H9 (cell line): ENCODE measurements at regions not wholly inside any gene's neighbourhood (a gene's known extent, or its start where the extent isn't known, plus 50 kb on each side); places are given as distances from the start of the nearest gene placed in this dataset.

Source experiments
- DNase-seq: peaks from one replicate; pipeline ENCODE4 v3.0.0-alpha.2; 2017
- H2AFZ ChIP-seq: one replicate; pipeline ENCODE4 v1.6.1; 2013; ENCODE audit warnings: mild to moderate bottlenecking, low read length, control low read depth, moderate library complexity
- H2AK5ac ChIP-seq: 2 replicates; pipeline ENCODE4 v1.6.1; 2013; ENCODE audit warnings: low read length, control low read depth, mixed read lengths; ENCODE audit not compliant: insufficient read length
- H2BK120ac ChIP-seq: one replicate; pipeline ENCODE4 v1.6.1; 2013; ENCODE audit warnings: low read depth, mild to moderate bottlenecking, low read length, control low read depth, inconsistent platforms; ENCODE audit not compliant: poor library complexity, severe bottlenecking
- H2BK12ac ChIP-seq: 2 replicates; pipeline ENCODE4 v1.6.1; 2013; ENCODE audit warnings: low read length, control low read depth, mixed read lengths, low read depth; ENCODE audit not compliant: insufficient read length
- H2BK15ac ChIP-seq: 2 replicates; pipeline ENCODE4 v1.6.1; 2013; ENCODE audit warnings: low read depth, low read length, control low read depth
- H2BK20ac ChIP-seq: one replicate; pipeline ENCODE4 v1.6.1; 2013; ENCODE audit warnings: low read depth, mild to moderate bottlenecking, low read length, control low read depth, inconsistent platforms; ENCODE audit not compliant: poor library complexity, severe bottlenecking
- H2BK5ac ChIP-seq: 2 replicates; pipeline ENCODE4 v1.6.1; 2013; ENCODE audit warnings: low read length, control low read depth, mixed read lengths; ENCODE audit not compliant: insufficient read length
- H3K14ac ChIP-seq: 2 replicates; pipeline ENCODE4 v1.6.1; 2013; ENCODE audit warnings: low read length, control low read depth; ENCODE audit not compliant: insufficient read depth
- H3K18ac ChIP-seq: 2 replicates; pipeline ENCODE4 v1.6.1; 2013; ENCODE audit warnings: low read depth, mild to moderate bottlenecking, mixed read lengths, low read length, control low read depth; ENCODE audit not compliant: insufficient read length
- H3K23ac ChIP-seq: 2 replicates; pipeline ENCODE4 v1.6.1; 2013; ENCODE audit warnings: low read length, control low read depth, mixed read lengths, low read depth; ENCODE audit not compliant: insufficient read length
- H3K23me2 ChIP-seq: 2 replicates; pipeline ENCODE4 v1.6.1; 2013; ENCODE audit warnings: low read depth, mild to moderate bottlenecking, mixed read lengths, low read length, control low read depth; ENCODE audit not compliant: insufficient read length, poor library complexity, severe bottlenecking
- H3K27ac ChIP-seq: 2 replicates; pipeline ENCODE4 v1.5.1; 2013; ENCODE audit warnings: low read length, control low read depth, mixed read lengths, low read depth; ENCODE audit not compliant: insufficient read length
- H3K27me3 ChIP-seq: 2 replicates; pipeline ENCODE4 v1.6.1; 2013; ENCODE audit warnings: low read length, control low read depth, inconsistent platforms; ENCODE audit not compliant: insufficient read depth
- H3K4ac ChIP-seq: 2 replicates; pipeline ENCODE4 v1.6.1; 2013; ENCODE audit warnings: low read depth, mild to moderate bottlenecking, control low read depth, inconsistent platforms, low read length, moderate library complexity
- H3K4me1 ChIP-seq: 2 replicates; pipeline ENCODE4 v1.6.1; 2013; ENCODE audit warnings: low read length, control low read depth, inconsistent platforms; ENCODE audit not compliant: insufficient read depth
- H3K4me2 ChIP-seq: 2 replicates; pipeline ENCODE4 v1.6.1; 2013; ENCODE audit warnings: low read length, control low read depth, mixed read lengths; ENCODE audit not compliant: insufficient read length, insufficient read depth
- H3K56ac ChIP-seq: 2 replicates; pipeline ENCODE4 v1.6.1; 2013; ENCODE audit warnings: low read depth, mild to moderate bottlenecking, mixed read lengths, low read length, control low read depth; ENCODE audit not compliant: insufficient read length
- H3K79me1 ChIP-seq: 2 replicates; pipeline ENCODE4 v1.6.1; 2013; ENCODE audit warnings: low read depth, mild to moderate bottlenecking, moderate library complexity, low read length, control low read depth, inconsistent platforms; ENCODE audit not compliant: insufficient read depth, poor library complexity, severe bottlenecking
- H3K79me2 ChIP-seq: 2 replicates; pipeline ENCODE4 v1.6.1; 2013; ENCODE audit warnings: low read length, control low read depth, inconsistent platforms; ENCODE audit not compliant: insufficient read depth
- H3K9ac ChIP-seq: 2 replicates; pipeline ENCODE4 v1.6.1; 2013; ENCODE audit warnings: low read length, control low read depth, mixed read lengths; ENCODE audit not compliant: insufficient read length; ENCODE audit errors: extremely low read depth
- H3K9me3 ChIP-seq: one replicate; pipeline ENCODE4 v1.6.1; 2013; ENCODE audit warnings: low read depth, low read length, inconsistent platforms; ENCODE audit not compliant: control insufficient read depth
- H3T11ph ChIP-seq: one replicate; pipeline ENCODE4 v1.6.1; 2013; ENCODE audit warnings: mild to moderate bottlenecking, low read length, control low read depth, inconsistent platforms
- H4K20me1 ChIP-seq: one replicate; pipeline ENCODE4 v1.6.1; 2013; ENCODE audit not compliant: control insufficient read depth, insufficient read length, insufficient read depth
- H4K5ac ChIP-seq: 2 replicates; pipeline ENCODE4 v1.6.1; 2013; ENCODE audit warnings: low read depth, mild to moderate bottlenecking, mixed read lengths, low read length, control low read depth; ENCODE audit not compliant: insufficient read length
- H4K8ac ChIP-seq: replicated peaks from 2 replicates; pipeline ENCODE4 v1.6.1; 2013; ENCODE audit warnings: low read length, control low read depth, mixed read lengths, low read depth; ENCODE audit not compliant: insufficient read length
- H4K91ac ChIP-seq: 2 replicates; pipeline ENCODE4 v1.6.1; 2013; ENCODE audit warnings: low read depth, mild to moderate bottlenecking, moderate library complexity, mixed read lengths, low read length, control low read depth; ENCODE audit not compliant: insufficient read length
- H3K27ac Mint-ChIP-seq, 3 experiments: 2 replicates in 2 of 3; 3 replicates in 1 of 3; pipeline ENCODE4 v1.8.0; 2020 to 2021; ENCODE audit warnings: mixed read lengths in 3 of 3, mild to moderate bottlenecking in 1 of 3, moderate library complexity in 1 of 3
- H3K27me3 Mint-ChIP-seq: 2 replicates; pipeline ENCODE4 v1.8.0; 2021; ENCODE audit warnings: low read depth, mild to moderate bottlenecking, moderate library complexity, mixed read lengths
- H3K36me3 Mint-ChIP-seq, 3 experiments: 2 replicates in 2 of 3; 3 replicates in 1 of 3; pipeline ENCODE4 v1.8.0; 2020 to 2021; ENCODE audit warnings: low read depth in 3 of 3, mixed read lengths in 3 of 3; ENCODE audit not compliant: insufficient read depth in 1 of 3
- H3K4me1 Mint-ChIP-seq, 2 experiments: 2 replicates each; pipeline ENCODE4 v1.8.0; 2020; ENCODE audit warnings: mixed read lengths in 2 of 2
- H3K4me3 Mint-ChIP-seq, 2 experiments: 2 replicates in 1 of 2; 3 replicates in 1 of 2; pipeline ENCODE4 v1.8.0; 2020 to 2021; ENCODE audit warnings: mild to moderate bottlenecking in 2 of 2, mixed read lengths in 2 of 2, moderate library complexity in 1 of 2
- H3K9me3 Mint-ChIP-seq, 2 experiments: 2 replicates in 1 of 2; 3 replicates in 1 of 2; pipeline ENCODE4 v1.8.0; 2020; ENCODE audit warnings: mild to moderate bottlenecking in 2 of 2, mixed read lengths in 2 of 2, moderate library complexity in 1 of 2
- WGBS: extraction: QIAGEN DNeasy Blood & Tissue Kit; methylation state at CpG from one replicate; pipeline ENCODE4 v1.1.7; 2013; ENCODE audit warnings: missing lambda C conversion rate, low lambda C conversion rate, mixed read lengths; ENCODE audit not compliant: insufficient read length; ENCODE audit errors: extremely low coverage; 5-methylcytosine and 5-hydroxymethylcytosine counted together
- TF ChIP-seq, protein P1 (sequence below): fragments of 200-600 bp; sonication (generic); conservative IDR thresholded peaks from 3 replicates; pipeline ENCODE4 v1.8.0; 2021; ENCODE audit warnings: antibody characterized with exemption, mild to moderate bottlenecking

DNA sequence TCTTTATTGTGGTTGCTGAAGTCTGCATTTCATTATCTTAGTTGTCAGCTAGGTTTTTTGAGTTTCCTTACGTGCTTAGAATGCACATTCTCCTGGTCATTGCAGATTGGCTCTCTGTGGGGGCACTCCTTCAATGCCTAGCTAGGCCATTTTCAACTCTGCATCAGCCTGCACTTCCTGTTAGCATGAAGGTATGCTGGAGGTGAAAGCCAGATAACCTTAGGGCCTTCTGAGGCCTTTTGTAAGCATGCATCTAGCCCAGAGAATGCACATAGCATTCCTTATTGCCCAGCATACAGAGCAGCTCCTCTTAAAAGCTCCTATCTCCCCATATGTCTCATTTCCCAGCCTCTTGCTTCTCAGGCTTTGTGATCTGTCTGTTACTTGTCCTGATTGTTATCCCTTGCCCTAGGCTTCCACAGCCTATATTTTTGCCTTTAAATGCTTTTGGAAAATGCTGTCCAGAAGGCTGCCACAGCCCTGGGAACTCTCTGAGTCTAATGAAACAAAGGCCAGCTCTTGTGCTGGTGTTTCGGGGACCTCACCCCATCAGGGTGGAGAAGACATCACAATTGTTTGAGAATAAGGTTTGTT lies 108.1 kb upstream of the IGFBP3 start:
- H3K27ac Mint-ChIP-seq: peak overlapping the region in 2 of 3 experiments; percentile 8 to 68; a peak in 3 of 7 replicates
- H3K9me3 Mint-ChIP-seq: peaks cover 9 to 20% of the 10 kb centered on the region in 2 experiments; a peak in 4 of 5 replicates
- no peak overlapping the region for H3K4me3 Mint-ChIP-seq
- no peak overlapping the region for H3K14ac ChIP-seq
- DNase-seq: no peak
- H3K9ac ChIP-seq: no peak overlapping the region
- H4K8ac ChIP-seq: no peak overlapping the region
- no peak overlapping the region for H3K23ac ChIP-seq
- H3T11ph ChIP-seq: no peak overlapping the region
- peaks cover 7 to 15% (median 13%) of the 10 kb centered on the region in 3 experiments; a peak in 6 of 7 replicates for H3K36me3 Mint-ChIP-seq
- H2BK20ac ChIP-seq: no peak overlapping the region
- H2BK12ac ChIP-seq: no peak overlapping the region
- no peaks in the 10 kb centered on the region for H3K9me3 ChIP-seq
- H3K4me2 ChIP-seq: no peak overlapping the region
- WGBS: no CpG with 5 or more reads among the region's 2 CpGs
- H2BK5ac ChIP-seq: no peak overlapping the region
- no peaks in the 10 kb centered on the region for H3K4me1 ChIP-seq
- no peak overlapping the region for H3K27ac ChIP-seq
- no peak overlapping the region for H4K91ac ChIP-seq
- no peaks in the 10 kb centered on the region for H3K27me3 ChIP-seq
- H3K4ac ChIP-seq: no peak overlapping the region
- H2AK5ac ChIP-seq: no peak overlapping the region
- H3K27me3 Mint-ChIP-seq: no peaks in the 10 kb centered on the region
- no peak overlapping the region for H2AFZ ChIP-seq
- H3K4me1 Mint-ChIP-seq: peaks cover 4 to 6% of the 10 kb centered on the region in 2 experiments; a peak in 3 of 4 replicates
- H3K79me1 ChIP-seq: no peaks in the 10 kb centered on the region
- H3K18ac ChIP-seq: no peak overlapping the region
- H2BK120ac ChIP-seq: no peak overlapping the region
- TF ChIP-seq, protein P1, sequence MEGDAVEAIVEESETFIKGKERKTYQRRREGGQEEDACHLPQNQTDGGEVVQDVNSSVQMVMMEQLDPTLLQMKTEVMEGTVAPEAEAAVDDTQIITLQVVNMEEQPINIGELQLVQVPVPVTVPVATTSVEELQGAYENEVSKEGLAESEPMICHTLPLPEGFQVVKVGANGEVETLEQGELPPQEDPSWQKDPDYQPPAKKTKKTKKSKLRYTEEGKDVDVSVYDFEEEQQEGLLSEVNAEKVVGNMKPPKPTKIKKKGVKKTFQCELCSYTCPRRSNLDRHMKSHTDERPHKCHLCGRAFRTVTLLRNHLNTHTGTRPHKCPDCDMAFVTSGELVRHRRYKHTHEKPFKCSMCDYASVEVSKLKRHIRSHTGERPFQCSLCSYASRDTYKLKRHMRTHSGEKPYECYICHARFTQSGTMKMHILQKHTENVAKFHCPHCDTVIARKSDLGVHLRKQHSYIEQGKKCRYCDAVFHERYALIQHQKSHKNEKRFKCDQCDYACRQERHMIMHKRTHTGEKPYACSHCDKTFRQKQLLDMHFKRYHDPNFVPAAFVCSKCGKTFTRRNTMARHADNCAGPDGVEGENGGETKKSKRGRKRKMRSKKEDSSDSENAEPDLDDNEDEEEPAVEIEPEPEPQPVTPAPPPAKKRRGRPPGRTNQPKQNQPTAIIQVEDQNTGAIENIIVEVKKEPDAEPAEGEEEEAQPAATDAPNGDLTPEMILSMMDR: no peak
- no peaks in the 10 kb centered on the region for H4K20me1 ChIP-seq
- no peak overlapping the region for H2BK15ac ChIP-seq
- H3K56ac ChIP-seq: no peak overlapping the region
- H4K5ac ChIP-seq: no peak overlapping the region
- no peaks in the 10 kb centered on the region for H3K79me2 ChIP-seq
- no peaks in the 10 kb centered on the region for H3K23me2 ChIP-seq
